DND-41 (cell line): ENCODE measurements at regions not wholly inside any gene's neighbourhood (a gene's known extent, or its start where the extent isn't known, plus 50 kb on each side); places are given as distances from the start of the nearest gene placed in this dataset.

Source experiments
- EZH2 ChIP-seq: IDR thresholded peaks from 3 replicates; pipeline ENCODE4 v1.6.1; 2012; ENCODE audit warnings: borderline replicate concordance, low read depth, mild to moderate bottlenecking, moderate library complexity, low read length, inconsistent platforms; ENCODE audit not compliant: severe bottlenecking
- TF ChIP-seq, protein P1 (sequence below): IDR thresholded peaks from 2 replicates; pipeline ENCODE4 v1.5.1; 2012; ENCODE audit warnings: borderline replicate concordance, low read length, moderate library complexity, mild to moderate bottlenecking; ENCODE audit not compliant: poor library complexity, severe bottlenecking; ENCODE audit errors: extremely low read depth

- TF ChIP-seq, protein P1, sequence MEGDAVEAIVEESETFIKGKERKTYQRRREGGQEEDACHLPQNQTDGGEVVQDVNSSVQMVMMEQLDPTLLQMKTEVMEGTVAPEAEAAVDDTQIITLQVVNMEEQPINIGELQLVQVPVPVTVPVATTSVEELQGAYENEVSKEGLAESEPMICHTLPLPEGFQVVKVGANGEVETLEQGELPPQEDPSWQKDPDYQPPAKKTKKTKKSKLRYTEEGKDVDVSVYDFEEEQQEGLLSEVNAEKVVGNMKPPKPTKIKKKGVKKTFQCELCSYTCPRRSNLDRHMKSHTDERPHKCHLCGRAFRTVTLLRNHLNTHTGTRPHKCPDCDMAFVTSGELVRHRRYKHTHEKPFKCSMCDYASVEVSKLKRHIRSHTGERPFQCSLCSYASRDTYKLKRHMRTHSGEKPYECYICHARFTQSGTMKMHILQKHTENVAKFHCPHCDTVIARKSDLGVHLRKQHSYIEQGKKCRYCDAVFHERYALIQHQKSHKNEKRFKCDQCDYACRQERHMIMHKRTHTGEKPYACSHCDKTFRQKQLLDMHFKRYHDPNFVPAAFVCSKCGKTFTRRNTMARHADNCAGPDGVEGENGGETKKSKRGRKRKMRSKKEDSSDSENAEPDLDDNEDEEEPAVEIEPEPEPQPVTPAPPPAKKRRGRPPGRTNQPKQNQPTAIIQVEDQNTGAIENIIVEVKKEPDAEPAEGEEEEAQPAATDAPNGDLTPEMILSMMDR: no peak
- TF ChIP-seq EZH2: no peak
Measured at GRCh38 chr4:115491686-115492085, 378.3 kb upstream of the NDST4 start.
